Esophagus (tissue), 2 donors: ENCODE measurements at regions not wholly inside any gene's neighbourhood (a gene's known extent, or its start where the extent isn't known, plus 50 kb on each side); places are given as distances from the start of the nearest gene placed in this dataset.

Source experiments
- H3K27ac ChIP-seq, 2 donors: one replicate each; pipeline ENCODE4 v1.5.1; 2013; ENCODE audit warnings: low read depth in 2 of 2, mild to moderate bottlenecking in 2 of 2, inconsistent platforms in 1 of 2, low read length in 1 of 2, moderate library complexity in 1 of 2
- H3K27me3 ChIP-seq, 2 donors: one replicate each; pipeline ENCODE4 v1.6.1; 2013; ENCODE audit warnings: low read length in 2 of 2, control low read depth in 1 of 2, mild to moderate bottlenecking in 1 of 2; ENCODE audit not compliant: insufficient read depth in 2 of 2, control insufficient read depth in 1 of 2
- H3K36me3 ChIP-seq, 2 donors: one replicate each; pipeline ENCODE4 v1.6.1; 2013; ENCODE audit warnings: low read length in 1 of 2; ENCODE audit not compliant: control insufficient read depth in 2 of 2, insufficient read depth in 2 of 2
- H3K4me1 ChIP-seq, 2 donors: one replicate each; pipeline ENCODE4 v1.6.1; 2013; ENCODE audit warnings: low read length in 1 of 2; ENCODE audit not compliant: control insufficient read depth in 2 of 2, insufficient read depth in 2 of 2
- H3K4me3 ChIP-seq, 2 donors: one replicate each; pipeline ENCODE4 v1.5.1; 2013; ENCODE audit warnings: low read length in 2 of 2, mild to moderate bottlenecking in 2 of 2, low read depth in 1 of 2, moderate library complexity in 1 of 2
- H3K9me3 ChIP-seq, 2 donors: one replicate each; pipeline ENCODE4 v1.6.1; 2013; ENCODE audit warnings: mild to moderate bottlenecking in 2 of 2, low read depth in 1 of 2, low read length in 1 of 2, moderate library complexity in 1 of 2; ENCODE audit not compliant: control insufficient read depth in 2 of 2, insufficient read depth in 1 of 2
- WGBS, 2 donors: extraction: QIAGEN DNeasy Blood & Tissue Kit; methylation state at CpG; one replicate each; pipeline ENCODE4 v1.1.7; 2013; 5-methylcytosine and 5-hydroxymethylcytosine counted together
- donor health status: healthy with polysubstance abuse.
- donor health status: Bipolar disorder and iron deficiency.

GRCh38 chr2:43171789-43172188 lies 54.6 kb downstream of the ZFP36L2 start:
- no peak overlapping the region for H3K4me3 ChIP-seq
- H3K27me3 ChIP-seq = no peaks in the 10 kb centered on the region
- H3K36me3 ChIP-seq = no peaks in the 10 kb centered on the region
- 79 to 85% methylated on average over 1 of the region's 1 CpG for WGBS, 2 donors
- peaks cover 4 to 31% of the 10 kb centered on the region in 2 donors for H3K4me1 ChIP-seq
- H3K27ac ChIP-seq = no peak overlapping the region
- H3K9me3 ChIP-seq = peaks cover 0 to 6% of the 10 kb centered on the region in 2 donors

- Histone ChIP-seq H3K27me3 (no peaks in the 10 kb centered on the region), H3K4me1 (peaks cover 4 to 31% of the 10 kb centered on the region in 2 donors), H3K4me3 (no peak overlapping the region), H3K27ac (peak overlapping the region in 1 of 2 donors; percentile 32), H3K36me3 (no peaks in the 10 kb centered on the region), H3K9me3 (peaks cover 0 to 4% of the 10 kb centered on the region in 2 donors)
- WGBS, 2 donors = 80 to 84% methylated on average over 20 to 21 of the region's 21 CpGs
These were observed 55.9 kb downstream of the ZFP36L2 start for GRCh38 chr2:43170405-43171105.

DNA sequence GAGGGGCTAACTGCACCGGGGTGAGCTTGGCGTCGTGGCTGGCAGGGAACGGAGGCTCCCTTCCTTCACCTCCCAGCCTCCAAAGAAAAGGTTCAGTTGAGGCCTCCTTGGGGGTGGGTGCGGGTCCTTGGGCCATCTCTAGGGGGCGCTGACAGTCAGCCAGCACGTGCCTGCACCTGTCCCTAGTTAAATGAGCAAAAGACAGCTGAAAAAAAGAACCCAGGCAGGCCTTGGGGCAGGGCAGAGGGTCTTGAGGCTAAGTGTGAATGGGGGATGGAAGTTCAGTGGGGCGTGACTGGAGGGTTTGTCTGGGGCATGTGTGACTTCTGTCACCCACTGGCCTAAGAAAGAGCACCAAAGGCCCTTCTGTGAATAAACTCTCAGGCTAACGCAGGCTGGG lies 56.4 kb downstream of the ZFP36L2 start:
- peaks cover 4 to 31% of the 10 kb centered on the region in 2 donors for H3K4me1 ChIP-seq
- no peaks in the 10 kb centered on the region for H3K27me3 ChIP-seq
- H3K27ac ChIP-seq = peak overlapping the region; percentile 88 to 98
- no peaks in the 10 kb centered on the region for H3K36me3 ChIP-seq
- no peak overlapping the region for H3K4me3 ChIP-seq
- H3K9me3 ChIP-seq = peaks cover 0 to 2% of the 10 kb centered on the region in 2 donors
- 45 to 77% methylated on average over 9 of the region's 9 CpGs for WGBS, 2 donors

DNA sequence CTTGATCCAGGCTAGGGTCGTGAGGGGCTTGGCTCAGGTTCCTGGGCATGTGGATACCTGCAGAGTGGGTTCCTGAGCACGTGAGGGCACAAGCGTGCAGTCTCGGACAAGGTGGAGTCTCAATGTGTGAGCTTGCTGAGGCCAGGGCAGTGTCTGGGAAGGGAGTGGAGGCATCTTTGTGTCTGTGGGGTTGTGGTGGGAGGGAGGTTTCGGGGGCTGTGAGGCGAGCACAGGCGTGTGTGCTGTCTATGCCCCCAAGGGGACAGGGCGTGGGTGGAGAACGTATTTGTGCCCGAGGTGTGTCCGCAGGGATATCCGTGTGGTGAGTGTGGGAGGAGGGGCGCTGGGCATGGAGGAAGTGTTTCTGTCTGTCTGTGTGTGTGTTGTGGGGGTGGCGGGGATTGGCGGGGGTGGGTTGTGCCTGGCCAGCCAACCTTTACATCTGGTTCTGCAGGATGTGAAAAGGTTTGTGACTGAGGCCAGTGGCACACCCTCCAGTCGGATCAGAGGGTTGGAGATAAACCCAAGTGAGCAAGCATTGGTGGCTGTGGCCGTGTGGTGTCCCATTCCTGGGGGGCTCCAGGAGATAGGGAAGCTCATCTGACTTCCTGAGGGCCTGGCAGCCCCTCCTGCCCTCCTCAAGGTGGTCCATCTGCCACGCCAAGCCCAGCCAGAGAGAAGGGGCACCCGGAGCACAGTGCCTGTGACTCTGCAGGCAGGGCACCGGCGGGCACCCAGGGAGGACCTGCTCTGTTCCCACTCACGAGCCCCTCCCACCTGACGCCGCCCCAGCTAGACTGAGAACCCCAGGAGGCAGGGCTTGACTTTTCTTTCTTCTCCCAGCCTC lies 57.1 kb downstream of the ZFP36L2 start:
- peak overlapping the region in 1 of 2 donors; percentile 2 for H3K4me3 ChIP-seq
- H3K4me1 ChIP-seq = peaks cover 4 to 31% of the 10 kb centered on the region in 2 donors
- no peaks in the 10 kb centered on the region for H3K9me3 ChIP-seq
- WGBS, 2 donors = 41 to 43% methylated on average over 24 of the region's 24 CpGs
- no peaks in the 10 kb centered on the region for H3K36me3 ChIP-seq
- H3K27me3 ChIP-seq = no peaks in the 10 kb centered on the region
- H3K27ac ChIP-seq = peak overlapping the region; percentile 88 to 98

DNA sequence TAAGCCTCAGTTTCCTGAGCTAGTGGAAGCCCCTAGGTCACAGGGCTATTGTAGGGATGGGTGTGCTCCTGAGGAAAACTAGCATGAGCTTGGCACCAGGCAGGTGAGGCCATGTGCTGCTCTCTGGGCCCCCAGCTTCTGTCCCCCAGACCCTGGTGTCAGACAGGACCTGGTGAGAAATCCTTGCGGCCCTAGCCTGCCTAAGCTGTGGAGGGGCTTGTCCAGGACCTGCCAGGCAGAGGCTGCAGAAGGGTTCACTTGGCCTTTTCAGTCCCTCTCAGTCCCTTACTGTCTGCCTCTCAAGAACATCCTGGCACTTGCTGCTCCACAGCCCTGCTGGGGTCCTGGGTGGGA lies 58.4 kb downstream of the ZFP36L2 start:
- peaks cover 4 to 31% of the 10 kb centered on the region in 2 donors for H3K4me1 ChIP-seq
- 94 to 100% methylated on average over 1 of the region's 1 CpG for WGBS, 2 donors
- H3K4me3 ChIP-seq = no peak overlapping the region
- no peaks in the 10 kb centered on the region for H3K36me3 ChIP-seq
- H3K9me3 ChIP-seq = no peaks in the 10 kb centered on the region
- H3K27me3 ChIP-seq = no peaks in the 10 kb centered on the region
- H3K27ac ChIP-seq = peak overlapping the region; percentile 88 to 98

DNA sequence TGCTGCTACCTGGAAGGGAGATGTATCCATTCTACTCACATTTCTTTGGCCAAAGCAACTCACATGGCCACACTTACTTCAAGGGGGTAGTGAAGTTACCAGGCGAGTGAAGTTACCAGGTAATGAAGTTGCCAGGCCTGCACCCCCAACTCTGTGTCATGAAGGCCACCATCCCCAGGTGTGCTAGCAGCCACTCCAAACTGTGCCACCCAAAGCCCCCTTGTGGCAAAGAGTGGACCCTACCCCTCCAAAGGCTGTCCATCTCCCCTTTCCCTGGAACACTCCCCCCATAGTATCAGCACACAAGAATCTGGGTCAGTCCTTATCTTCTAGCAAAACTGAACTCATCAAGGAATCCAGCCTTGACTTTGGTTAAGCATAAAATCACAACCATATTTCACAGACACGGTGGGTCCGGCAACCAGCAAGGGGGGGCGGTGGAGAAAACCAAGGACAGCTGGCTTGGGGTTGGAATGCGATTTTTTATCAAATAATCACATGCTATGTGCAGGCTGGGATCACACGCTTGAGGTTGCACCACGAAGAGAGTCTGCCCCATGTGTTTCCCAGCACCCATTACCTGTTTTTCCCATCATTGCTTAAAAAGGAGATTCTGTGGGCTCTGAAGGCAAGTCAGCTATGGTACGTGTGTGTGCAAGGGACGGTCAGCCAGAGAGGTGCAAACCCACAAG lies 60.9 kb downstream of the ZFP36L2 start:
- peak overlapping the region in 1 of 2 donors; percentile 42 for H3K27ac ChIP-seq
- H3K9me3 ChIP-seq = no peaks in the 10 kb centered on the region
- WGBS, 2 donors = 80 to 92% methylated on average over 9 of the region's 9 CpGs
- no peaks in the 10 kb centered on the region for H3K36me3 ChIP-seq
- H3K27me3 ChIP-seq = no peaks in the 10 kb centered on the region
- no peak overlapping the region for H3K4me3 ChIP-seq
- peaks cover 4 to 25% of the 10 kb centered on the region in 2 donors for H3K4me1 ChIP-seq

DNA sequence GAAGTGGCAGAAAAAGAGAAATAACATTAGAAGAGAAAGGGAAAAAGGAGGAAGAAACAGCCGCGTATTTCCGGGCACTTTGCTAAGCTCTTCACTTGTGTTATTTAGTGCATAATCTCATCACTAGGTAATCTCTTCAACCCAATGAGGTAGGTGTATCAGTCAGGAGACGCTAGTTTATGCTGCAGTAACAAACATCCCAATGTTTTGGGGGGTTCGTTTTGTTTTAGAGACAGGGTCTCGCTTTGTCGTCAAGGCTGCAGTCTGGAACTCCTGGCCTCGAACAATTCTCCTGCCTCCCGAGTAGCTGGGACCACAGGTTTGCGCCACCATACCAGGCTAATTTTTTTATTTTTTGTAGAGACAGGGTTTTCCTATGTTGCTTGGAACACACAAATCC lies 61.7 kb downstream of the ZFP36L2 start:
- Histone ChIP-seq H3K9me3 (no peaks in the 10 kb centered on the region), H3K27ac (peak overlapping the region in 1 of 2 donors; percentile 42), H3K27me3 (no peaks in the 10 kb centered on the region), H3K4me3 (no peak overlapping the region), H3K36me3 (no peaks in the 10 kb centered on the region), H3K4me1 (peaks cover 6 to 25% of the 10 kb centered on the region in 2 donors)
- WGBS, 2 donors = 97 to 98% methylated on average over 10 of the region's 10 CpGs

- 71 to 72% methylated on average over 6 of the region's 6 CpGs for WGBS, 2 donors
- Histone ChIP-seq H3K4me1 (peaks cover 7 to 24% of the 10 kb centered on the region in 2 donors), H3K27ac (peak overlapping the region; percentile 34 to 37), H3K36me3 (no peaks in the 10 kb centered on the region), H3K27me3 (no peaks in the 10 kb centered on the region), H3K9me3 (no peaks in the 10 kb centered on the region), H3K4me3 (no peak overlapping the region)
These were observed 62.7 kb downstream of the ZFP36L2 start for GRCh38 chr2:43163584-43164270.

DNA sequence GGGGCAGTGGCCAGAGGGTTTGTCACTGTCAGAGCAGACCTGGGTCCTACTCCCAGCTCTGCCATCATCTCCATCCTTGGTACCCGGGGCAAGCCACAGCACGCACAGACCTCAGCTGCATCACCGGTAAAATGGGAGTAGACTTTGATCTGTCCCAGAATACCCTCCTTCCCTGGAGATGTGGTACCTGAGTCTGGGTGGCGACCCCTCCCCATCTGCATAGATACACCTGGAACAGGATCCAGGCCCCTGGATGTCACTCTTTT lies 64.0 kb downstream of the ZFP36L2 start:
- peak overlapping the region in 1 of 2 donors; percentile 24 for H3K27ac ChIP-seq
- WGBS, 2 donors = 85 to 90% methylated on average over 4 of the region's 4 CpGs
- H3K36me3 ChIP-seq = no peaks in the 10 kb centered on the region
- H3K9me3 ChIP-seq = no peaks in the 10 kb centered on the region
- H3K4me3 ChIP-seq = no peak overlapping the region
- H3K27me3 ChIP-seq = no peaks in the 10 kb centered on the region
- peaks cover 4 to 25% of the 10 kb centered on the region in 2 donors for H3K4me1 ChIP-seq
